BE2C (cell line): ENCODE measurements at regions not wholly inside any gene's neighbourhood (a gene's known extent, or its start where the extent isn't known, plus 50 kb on each side); places are given as distances from the start of the nearest gene placed in this dataset.

Experiments
- DNase-seq: peaks from one replicate; pipeline ENCODE4 v3.0.0-alpha.2; 2020
- H3K27me3 ChIP-seq: fragments of 250-450 bp; sonication (Bioruptor Pico); 2 replicates; pipeline ENCODE4 v1.5.1; 2020; ENCODE audit warnings: mild to moderate bottlenecking
- H3K36me3 ChIP-seq: fragments of 250-450 bp; sonication (Bioruptor Pico); 2 replicates; pipeline ENCODE4 v1.5.1; 2020; ENCODE audit warnings: mild to moderate bottlenecking
- H3K4me1 ChIP-seq: fragments of 250-450 bp; sonication (Bioruptor Pico); 2 replicates; pipeline ENCODE4 v1.5.1; 2020
- H3K4me3 ChIP-seq: 2 replicates; pipeline ENCODE4 v1.5.1; 2011; ENCODE audit warnings: low read depth, low read length
- H3K9me3 ChIP-seq: fragments of 250-450 bp; sonication (Bioruptor Pico); 2 replicates; pipeline ENCODE4 v1.5.1; 2020
- CTCF ChIP-seq: IDR thresholded peaks from 2 replicates; pipeline ENCODE4 v1.5.1; 2012; ENCODE audit warnings: mild to moderate bottlenecking, low read depth, low read length

DNA sequence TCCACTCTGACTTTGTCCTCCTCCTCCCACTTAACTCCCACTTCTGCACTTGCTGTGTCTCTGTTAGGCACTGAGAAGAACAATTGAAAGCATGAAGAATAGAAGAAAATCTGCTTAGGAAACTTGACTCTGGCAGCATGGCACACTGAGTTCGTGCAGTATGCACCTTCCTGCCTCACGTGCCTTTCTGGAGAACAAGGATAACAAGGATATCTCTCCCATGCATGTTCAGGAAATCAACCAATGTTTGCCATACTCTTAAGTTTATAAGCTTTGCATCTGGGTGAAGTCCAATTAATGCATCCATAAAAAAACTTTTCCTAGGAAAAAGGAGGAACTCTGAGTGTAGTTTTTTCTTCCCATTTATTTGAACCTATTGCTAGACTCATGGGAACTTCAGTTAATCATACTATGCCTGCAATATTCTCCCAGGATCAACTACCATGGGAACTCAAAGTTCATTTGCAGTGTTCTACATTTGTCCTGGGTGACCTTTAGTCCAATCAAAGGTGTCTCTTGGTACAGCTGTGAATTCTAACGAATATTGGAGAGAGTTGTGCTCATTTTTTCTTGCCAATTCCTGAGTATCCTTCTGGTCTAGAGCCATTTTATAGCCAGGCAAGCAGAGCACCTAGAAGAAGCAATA is 227.0 kb downstream of the ENC1 start:
- no peak for TF ChIP-seq CTCF
- Histone ChIP-seq H3K4me3 (no peak overlapping the region), H3K36me3 (no peaks in the 10 kb centered on the region), H3K27me3 (no peaks in the 10 kb centered on the region), H3K9me3 (no peaks in the 10 kb centered on the region), H3K4me1 (peaks cover 36% of the 10 kb centered on the region)
- no peak for DNase-seq

GRCh38 chr5:74412066-74412465 is 228.5 kb downstream of the ENC1 start:
- DNase-seq: peak; percentile 74
- no peak for TF ChIP-seq CTCF
- no peaks in the 10 kb centered on the region for H3K36me3 ChIP-seq

DNA sequence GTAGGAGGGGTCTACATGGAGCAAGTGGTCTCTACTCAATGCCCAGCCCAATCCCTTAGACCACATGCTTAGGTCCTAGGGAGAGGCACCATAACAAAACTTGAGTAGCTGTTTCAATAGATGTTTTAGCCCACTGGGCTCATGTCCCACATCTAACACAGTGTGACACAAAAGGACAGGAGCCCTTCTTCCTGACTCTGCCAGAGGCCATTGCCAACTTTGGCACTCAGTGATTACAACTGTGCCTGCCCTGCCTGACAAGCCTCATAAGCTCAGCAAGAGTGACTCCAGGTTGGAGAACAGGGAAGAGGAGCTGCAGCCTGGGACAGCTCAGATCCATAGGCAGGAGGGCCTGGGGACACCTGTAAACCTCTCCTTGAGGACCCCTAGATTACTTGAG is 230.8 kb downstream of the ENC1 start:
- no peak overlapping the region for H3K4me3 ChIP-seq
- TF ChIP-seq CTCF: no peak
- no peaks in the 10 kb centered on the region for H3K36me3 ChIP-seq
- H3K9me3 ChIP-seq: no peaks in the 10 kb centered on the region
- no peaks in the 10 kb centered on the region for H3K27me3 ChIP-seq
- DNase-seq: peak; percentile 23
- H3K4me1 ChIP-seq: peaks cover 42% of the 10 kb centered on the region

More at GRCh38 chr5:74412066-74412465, 228.5 kb downstream of the ENC1 start:
- no peak overlapping the region for H3K4me3 ChIP-seq
- H3K9me3 ChIP-seq: no peaks in the 10 kb centered on the region
- H3K4me1 ChIP-seq: peaks cover 42% of the 10 kb centered on the region
- no peaks in the 10 kb centered on the region for H3K27me3 ChIP-seq

GRCh38 chr5:74409166-74409706 is 231.3 kb downstream of the ENC1 start:
- peak; percentile 86 for DNase-seq

GRCh38 chr5:74408150-74409043 is 232.1 kb downstream of the ENC1 start:
- no peak for DNase-seq
- Histone ChIP-seq H3K4me3 (no peak overlapping the region), H3K36me3 (no peaks in the 10 kb centered on the region), H3K27me3 (no peaks in the 10 kb centered on the region), H3K4me1 (peaks cover 42% of the 10 kb centered on the region), H3K9me3 (no peaks in the 10 kb centered on the region)
- TF ChIP-seq CTCF: no peak

More at GRCh38 chr5:74409166-74409706, 231.3 kb downstream of the ENC1 start:
- no peaks in the 10 kb centered on the region for H3K9me3 ChIP-seq
- H3K4me1 ChIP-seq: peaks cover 42% of the 10 kb centered on the region
- no peak overlapping the region for H3K4me3 ChIP-seq
- no peaks in the 10 kb centered on the region for H3K36me3 ChIP-seq
- TF ChIP-seq CTCF: peak; percentile 32; the same call in 1 of the 2 replicates
- H3K27me3 ChIP-seq: no peaks in the 10 kb centered on the region
